PC-9 (cell line): ENCODE measurements at regions not wholly inside any gene's neighbourhood (a gene's known extent, or its start where the extent isn't known, plus 50 kb on each side); places are given as distances from the start of the nearest gene placed in this dataset.

Experiments used
- BruUV-seq: library from RNA; stranded (reverse); fragments of 400-500 nt; replicated peaks from 2 replicates; lab custom pipeline; 2021; lab: Mats Ljungman, UMichigan
- CTCF ChIA-PET: fragments of 300-600 bp; sonication (Branson Sonifier 250); formaldehyde crosslinking; loops from one replicate; lab custom pipeline; 2022; ENCODE audit warnings: antibody characterized with exemption; lab: Charles Lee
- POLR2A ChIA-PET: fragments of 300-600 bp; sonication (Branson Sonifier 250); formaldehyde crosslinking; loops from one replicate; lab custom pipeline; 2022; ENCODE audit warnings: antibody characterized with exemption; ENCODE audit not compliant: unreplicated experiment; lab: Charles Lee
- DNase-seq, 2 experiments: peaks; one replicate each; pipeline versions ENCODE4 v3.0.0 to v3.0.0-alpha.2; 2015 to 2022; ENCODE audit warnings: mixed read lengths in 1 of 2
- H2AFZ ChIP-seq: fragments of 200-600 bp; sonication (generic); 2 replicates; pipeline ENCODE4 v1.8.1; 2017; ENCODE audit warnings: antibody characterized with exemption
- H3F3A ChIP-seq: fragments of 200-600 bp; sonication (generic); 2 replicates; pipeline ENCODE4 v1.8.1; 2017; ENCODE audit warnings: antibody characterized with exemption, mild to moderate bottlenecking, low read depth; ENCODE audit not compliant: insufficient read depth
- H3K27ac ChIP-seq: fragments of 200-600 bp; sonication (generic); 2 replicates; pipeline ENCODE4 v1.6.1; 2016; ENCODE audit warnings: mixed run types
- H3K27me3 ChIP-seq: fragments of 200-600 bp; sonication (generic); 2 replicates; pipeline ENCODE4 v1.6.1; 2016; ENCODE audit warnings: low read depth, mixed run types; ENCODE audit not compliant: insufficient read depth
- H3K36me3 ChIP-seq: fragments of 200-600 bp; sonication (generic); 2 replicates; pipeline ENCODE4 v1.6.1; 2016; ENCODE audit warnings: low read depth, mixed run types
- H3K4me1 ChIP-seq: fragments of 200-600 bp; sonication (generic); replicated peaks from 2 replicates; pipeline ENCODE4 v1.6.1; 2016; ENCODE audit warnings: mixed run types; ENCODE audit not compliant: insufficient read depth
- H3K4me2 ChIP-seq: fragments of 200-600 bp; sonication (generic); 2 replicates; pipeline ENCODE4 v1.6.1; 2017; ENCODE audit warnings: mixed run types
- H3K4me3 ChIP-seq: fragments of 200-600 bp; sonication (generic); 2 replicates; pipeline ENCODE4 v1.6.1; 2016; ENCODE audit warnings: mixed run types
- H3K79me2 ChIP-seq: fragments of 200-600 bp; sonication (generic); 2 replicates; pipeline ENCODE4 v1.6.1; 2017; ENCODE audit warnings: low read depth, mixed run types
- H3K9me2 ChIP-seq: fragments of 200-600 bp; sonication (generic); 2 replicates; pipeline ENCODE4 v1.8.1; 2017; ENCODE audit warnings: mild to moderate bottlenecking; ENCODE audit not compliant: insufficient read depth
- H3K9me3 ChIP-seq: fragments of 200-600 bp; sonication (generic); 2 replicates; pipeline ENCODE4 v1.8.1; 2016; ENCODE audit warnings: low read depth; ENCODE audit not compliant: insufficient read depth
- H4K20me1 ChIP-seq: fragments of 200-600 bp; sonication (generic); 2 replicates; pipeline ENCODE4 v1.8.1; 2017; ENCODE audit not compliant: insufficient read depth
- EZH2 ChIP-seq: fragments of 200-600 bp; sonication (generic); IDR thresholded peaks from 2 replicates; pipeline ENCODE4 v1.8.0; 2017; ENCODE audit warnings: antibody characterized with exemption, low read depth
- intact Hi-C: fragments of 100-400 bp; cut with micrococcal nuclease; formaldehyde crosslinking; loops from one replicate; pipeline ENCODE4 v1.10.0; 2022; ENCODE audit not compliant: unreplicated experiment
- TF ChIP-seq, protein P1 (sequence below): fragments of 200-600 bp; sonication (generic); conservative IDR thresholded peaks from 2 replicates; pipeline ENCODE4 v1.6.1; 2017; ENCODE audit warnings: mixed run types, antibody characterized with exemption, mild to moderate bottlenecking, moderate library complexity

- H3F3A ChIP-seq = no peaks in the 10 kb centered on the region
- H3K27ac ChIP-seq = no peak overlapping the region
- intact Hi-C loops = loop anchor here (10.0 kb wide), 1 partner anchor 526 kb away; no protein-coding TSS in a partner anchor
- no peak overlapping the region for H3K4me3 ChIP-seq
- CTCF ChIA-PET = no interaction called here
- no peak overlapping the region for H2AFZ ChIP-seq
- peaks cover 52% of the 10 kb centered on the region for H3K27me3 ChIP-seq
- H3K4me1 ChIP-seq = no peaks in the 10 kb centered on the region
- BruUV-seq = no TSS peak
- H3K9me2 ChIP-seq = no peaks in the 10 kb centered on the region
- 0 out of 2 replicates have a peak, but pooled peaks cover 6% of the 10 kb centered on the region for H4K20me1 ChIP-seq
- no peak for DNase-seq
- H3K4me2 ChIP-seq = no peak overlapping the region
- POLR2A ChIA-PET = interaction anchor here (0.6 kb wide), 1 partner anchor 311 kb away, joined by 13 read pairs; no protein-coding TSS in a partner anchor
- H3K79me2 ChIP-seq = no peaks in the 10 kb centered on the region
- H3K9me3 ChIP-seq = no peaks in the 10 kb centered on the region
- no peaks in the 10 kb centered on the region for H3K36me3 ChIP-seq
- TF ChIP-seq, protein P1, sequence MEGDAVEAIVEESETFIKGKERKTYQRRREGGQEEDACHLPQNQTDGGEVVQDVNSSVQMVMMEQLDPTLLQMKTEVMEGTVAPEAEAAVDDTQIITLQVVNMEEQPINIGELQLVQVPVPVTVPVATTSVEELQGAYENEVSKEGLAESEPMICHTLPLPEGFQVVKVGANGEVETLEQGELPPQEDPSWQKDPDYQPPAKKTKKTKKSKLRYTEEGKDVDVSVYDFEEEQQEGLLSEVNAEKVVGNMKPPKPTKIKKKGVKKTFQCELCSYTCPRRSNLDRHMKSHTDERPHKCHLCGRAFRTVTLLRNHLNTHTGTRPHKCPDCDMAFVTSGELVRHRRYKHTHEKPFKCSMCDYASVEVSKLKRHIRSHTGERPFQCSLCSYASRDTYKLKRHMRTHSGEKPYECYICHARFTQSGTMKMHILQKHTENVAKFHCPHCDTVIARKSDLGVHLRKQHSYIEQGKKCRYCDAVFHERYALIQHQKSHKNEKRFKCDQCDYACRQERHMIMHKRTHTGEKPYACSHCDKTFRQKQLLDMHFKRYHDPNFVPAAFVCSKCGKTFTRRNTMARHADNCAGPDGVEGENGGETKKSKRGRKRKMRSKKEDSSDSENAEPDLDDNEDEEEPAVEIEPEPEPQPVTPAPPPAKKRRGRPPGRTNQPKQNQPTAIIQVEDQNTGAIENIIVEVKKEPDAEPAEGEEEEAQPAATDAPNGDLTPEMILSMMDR = no peak
- no peak for TF ChIP-seq EZH2
These were observed 65.5 kb upstream of the THY1 start for GRCh38 chr11:119488256-119488995.

- Histone ChIP-seq H3F3A (no peaks in the 10 kb centered on the region), H3K79me2 (no peaks in the 10 kb centered on the region), H3K4me3 (no peak overlapping the region), H3K4me1 (no peaks in the 10 kb centered on the region), H3K36me3 (no peaks in the 10 kb centered on the region), H4K20me1 (0 out of 2 replicates have a peak, but pooled peaks cover 6% of the 10 kb centered on the region), H2AFZ (no peak overlapping the region), H3K27ac (no peak overlapping the region), H3K27me3 (peaks cover 45% of the 10 kb centered on the region), H3K9me3 (no peaks in the 10 kb centered on the region), H3K4me2 (no peak overlapping the region), H3K9me2 (no peaks in the 10 kb centered on the region)
- DNase-seq = no peak
- intact Hi-C loops = loop anchor here (10.0 kb wide), 1 partner anchor 528 kb away; no protein-coding TSS in a partner anchor
- CTCF ChIA-PET = interaction anchor here (0.9 kb wide), 1 partner anchor 47 kb away, joined by 3 read pairs; no protein-coding TSS in a partner anchor
- no peak for TF ChIP-seq EZH2
- TF ChIP-seq, protein P1 = no peak
- POLR2A ChIA-PET = no interaction called here
- BruUV-seq = no TSS peak
These were observed 63.8 kb upstream of the THY1 start for GRCh38 chr11:119486691-119487259.

DNA sequence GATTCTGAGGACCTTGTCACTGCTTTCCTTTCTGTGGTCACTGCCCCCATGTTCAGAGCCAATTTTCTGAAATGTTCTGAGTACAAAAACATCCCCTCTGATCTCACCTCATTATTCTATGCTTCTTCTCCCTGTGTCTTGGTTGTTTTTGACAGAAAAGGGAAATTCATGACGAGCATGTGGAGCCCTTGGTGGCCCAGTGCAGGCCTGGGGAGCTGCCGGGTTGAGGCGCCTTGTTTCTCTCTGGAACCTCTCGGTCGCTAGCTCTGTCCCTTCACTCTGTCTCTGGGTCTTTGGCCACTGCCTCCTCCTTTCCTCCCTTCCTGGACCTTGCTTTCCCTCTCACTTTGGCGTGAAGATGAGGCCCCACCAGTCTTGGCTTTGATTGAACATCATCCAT, 63.0 kb upstream of the THY1 start:
- DNase-seq = no peak
- no peaks in the 10 kb centered on the region for H3K36me3 ChIP-seq
- H3F3A ChIP-seq = no peaks in the 10 kb centered on the region; the same call in 1 of the 2 replicates
- peaks cover 38% of the 10 kb centered on the region for H3K27me3 ChIP-seq
- no peak overlapping the region for H3K4me2 ChIP-seq
- no peaks in the 10 kb centered on the region for H3K79me2 ChIP-seq
- H4K20me1 ChIP-seq = 0 out of 2 replicates have a peak, but pooled peaks cover 3% of the 10 kb centered on the region
- ChIA-PET POLR2A (no interaction called here), CTCF (no interaction called here)
- no peak overlapping the region for H2AFZ ChIP-seq
- TF ChIP-seq, protein P1 = no peak
- no TSS peak for BruUV-seq
- no peak overlapping the region for H3K27ac ChIP-seq
- no peaks in the 10 kb centered on the region for H3K9me2 ChIP-seq
- intact Hi-C loops = loop anchor here (10.0 kb wide), 1 partner anchor 529 kb away; no protein-coding TSS in a partner anchor
- H3K9me3 ChIP-seq = no peaks in the 10 kb centered on the region
- no peak overlapping the region for H3K4me3 ChIP-seq
- H3K4me1 ChIP-seq = peaks cover 2% of the 10 kb centered on the region
